Mesodermal cell (in vitro differentiated cells): ENCODE measurements at regions not wholly inside any gene's neighbourhood (a gene's known extent, or its start where the extent isn't known, plus 50 kb on each side); places are given as distances from the start of the nearest gene placed in this dataset.

Source experiments
- H3K27ac ChIP-seq: 2 replicates; pipeline ENCODE4 v1.7.0; 2013; ENCODE audit warnings: mild to moderate bottlenecking, low read depth, low read length, moderate library complexity; ENCODE audit not compliant: severe bottlenecking
- H3K36me3 ChIP-seq: 2 replicates; pipeline ENCODE4 v1.7.1; 2013; ENCODE audit warnings: mild to moderate bottlenecking, low read length, moderate library complexity; ENCODE audit not compliant: control insufficient read depth, insufficient read depth
- H3K4me1 ChIP-seq: one replicate; pipeline ENCODE4 v1.7.1; 2013; ENCODE audit warnings: mild to moderate bottlenecking, low read length; ENCODE audit not compliant: insufficient read depth, control insufficient read depth, poor library complexity, severe bottlenecking
- H3K4me3 ChIP-seq: 2 replicates; pipeline ENCODE4 v1.7.0; 2013; ENCODE audit warnings: low read length, control low read depth, mild to moderate bottlenecking; ENCODE audit not compliant: insufficient read depth, poor library complexity, severe bottlenecking; ENCODE audit errors: extremely low read depth
- H3K9me3 ChIP-seq: 2 replicates; pipeline ENCODE4 v1.7.1; 2013; ENCODE audit warnings: mild to moderate bottlenecking, low read length, moderate library complexity; ENCODE audit not compliant: control insufficient read depth
- WGBS, 2 experiments: methylation state at CpG; one replicate each; pipeline ENCODE4 v1.1.5; 2013; ENCODE audit warnings: missing lambda C conversion rate in 2 of 2; ENCODE audit not compliant: insufficient coverage in 2 of 2; 5-methylcytosine and 5-hydroxymethylcytosine counted together

GRCh38 chr1:188665477-188665876, 1812.2 kb downstream of the BRINP3 start:
- WGBS, 2 experiments, result 0 to 42% methylated on average over 1 to 2 of the region's 4 CpGs
- Histone ChIP-seq H3K36me3 (no peaks in the 10 kb centered on the region), H3K9me3 (no peaks in the 10 kb centered on the region), H3K4me3 (no peak overlapping the region), H3K27ac (no peak overlapping the region), H3K4me1 (no peaks in the 10 kb centered on the region)

- Histone ChIP-seq H3K27ac (no peak overlapping the region), H3K36me3 (no peaks in the 10 kb centered on the region), H3K4me1 (no peaks in the 10 kb centered on the region), H3K4me3 (no peak overlapping the region), H3K9me3 (no peaks in the 10 kb centered on the region)
- 95% methylated on average over 2 of the region's 2 CpGs; no CpG with 5 or more reads in 1 of the 2 experiments for WGBS, 2 experiments
Measured at GRCh38 chr1:188668083-188668482, 1809.6 kb downstream of the BRINP3 start.

- 65 to 75% methylated on average over 3 of the region's 3 CpGs for WGBS, 2 experiments
- no peaks in the 10 kb centered on the region for H3K4me1 ChIP-seq
Measured at GRCh38 chr1:188669728-188670382, 1807.8 kb downstream of the BRINP3 start.

GRCh38 chr1:188670837-188671236, 1806.8 kb downstream of the BRINP3 start:
- WGBS, 2 experiments, result 100% methylated on average over 2 of the region's 2 CpGs
- H3K4me1 ChIP-seq, result no peaks in the 10 kb centered on the region
- no peaks in the 10 kb centered on the region for H3K9me3 ChIP-seq
- H3K36me3 ChIP-seq, result no peaks in the 10 kb centered on the region
- H3K27ac ChIP-seq, result no peak overlapping the region
- H3K4me3 ChIP-seq, result no peak overlapping the region

More at GRCh38 chr1:188669728-188670382, 1807.8 kb downstream of the BRINP3 start:
- Histone ChIP-seq H3K4me3 (no peak overlapping the region), H3K27ac (no peak overlapping the region), H3K9me3 (no peaks in the 10 kb centered on the region), H3K36me3 (no peaks in the 10 kb centered on the region)

GRCh38 chr1:188672153-188672552, 1805.5 kb downstream of the BRINP3 start:
- H3K36me3 ChIP-seq, result no peaks in the 10 kb centered on the region
- no peak overlapping the region for H3K4me3 ChIP-seq
- H3K4me1 ChIP-seq, result no peaks in the 10 kb centered on the region
- H3K9me3 ChIP-seq, result no peaks in the 10 kb centered on the region
- no peak overlapping the region for H3K27ac ChIP-seq

- Histone ChIP-seq H3K27ac (no peak overlapping the region), H3K4me1 (peaks cover 4% of the 10 kb centered on the region), H3K4me3 (no peak overlapping the region), H3K36me3 (no peaks in the 10 kb centered on the region), H3K9me3 (no peaks in the 10 kb centered on the region)
- WGBS, 2 experiments, result 69 to 80% methylated on average over 3 to 4 of the region's 4 CpGs
Measured at GRCh38 chr1:188689542-188689941, 1788.1 kb downstream of the BRINP3 start.

- Histone ChIP-seq H3K4me1 (no peaks in the 10 kb centered on the region), H3K9me3 (no peaks in the 10 kb centered on the region), H3K36me3 (no peaks in the 10 kb centered on the region), H3K4me3 (no peak overlapping the region), H3K27ac (no peak overlapping the region)
- WGBS, 2 experiments, result no CpG with 5 or more reads among the region's 2 CpGs
Measured at GRCh38 chr1:188700116-188700515, 1777.5 kb downstream of the BRINP3 start.

- no peak overlapping the region for H3K27ac ChIP-seq
- no peaks in the 10 kb centered on the region for H3K4me1 ChIP-seq
- 82 to 91% methylated on average over 3 of the region's 4 CpGs for WGBS, 2 experiments
- no peaks in the 10 kb centered on the region for H3K9me3 ChIP-seq
- H3K4me3 ChIP-seq, result no peak overlapping the region
- no peaks in the 10 kb centered on the region for H3K36me3 ChIP-seq
Measured at GRCh38 chr1:188706742-188707141, 1770.9 kb downstream of the BRINP3 start.

- Histone ChIP-seq H3K36me3 (no peaks in the 10 kb centered on the region), H3K27ac (no peak overlapping the region), H3K9me3 (no peaks in the 10 kb centered on the region), H3K4me3 (no peak overlapping the region), H3K4me1 (no peaks in the 10 kb centered on the region)
- 82 to 89% methylated on average over 2 to 3 of the region's 4 CpGs for WGBS, 2 experiments
Measured at GRCh38 chr1:188708795-188709535, 1768.7 kb downstream of the BRINP3 start.

- WGBS, 2 experiments, result no CpG with 5 or more reads among the region's 1 CpG
- Histone ChIP-seq H3K27ac (no peak overlapping the region), H3K9me3 (no peaks in the 10 kb centered on the region), H3K36me3 (no peaks in the 10 kb centered on the region), H3K4me3 (no peak overlapping the region), H3K4me1 (no peaks in the 10 kb centered on the region)
Measured at GRCh38 chr1:188715566-188715965, 1762.1 kb downstream of the BRINP3 start.

GRCh38 chr1:188719735-188720134, 1757.9 kb downstream of the BRINP3 start:
- Histone ChIP-seq H3K27ac (no peak overlapping the region), H3K4me1 (no peaks in the 10 kb centered on the region), H3K36me3 (no peaks in the 10 kb centered on the region), H3K4me3 (no peak overlapping the region), H3K9me3 (no peaks in the 10 kb centered on the region)
- WGBS, 2 experiments, result 67 to 100% methylated on average over 1 of the region's 3 CpGs
